SK-N-SH (cell line): ENCODE measurements at regions not wholly inside any gene's neighbourhood (a gene's known extent, or its start where the extent isn't known, plus 50 kb on each side); places are given as distances from the start of the nearest gene placed in this dataset.

ENCODE experiments used
- CTCF ChIA-PET: fragments of 300-600, 350-600 bp; formaldehyde crosslinking; extraction: SDS; loops from one replicate; lab custom pipeline; 2021; lab: Yijun Ruan, JAX
- POLR2A ChIA-PET: fragments of 350-600 bp; sonication (Branson Sonifier 250); formaldehyde crosslinking; extraction: SDS; loops from one replicate; lab custom pipeline; 2020; ENCODE audit warnings: antibody characterized with exemption, inconsistent platforms; lab: Yijun Ruan, JAX
- DNase-seq: peaks from one replicate; pipeline ENCODE4 v3.0.0; 2012
- H2AFZ ChIP-seq: fragments of 200-600 bp; sonication (generic); 2 replicates; pipeline ENCODE4 v1.8.1; 2016; ENCODE audit warnings: antibody characterized with exemption, mild to moderate bottlenecking, low read depth
- H3F3A ChIP-seq: fragments of 200-600 bp; sonication (generic); replicated peaks from 2 replicates; pipeline ENCODE3; 2016; ENCODE audit warnings: antibody characterized with exemption, mild to moderate bottlenecking; ENCODE audit not compliant: insufficient read depth
- H3K27ac ChIP-seq, 2 experiments: fragments of 200-500 bp in 1 of 2; fragments of 200-600 bp in 1 of 2; sonication (Bioruptor generic) in 1 of 2; sonication (generic), shearing (Covaris generic) in 1 of 2; 2 replicates each; pipeline versions ENCODE4 v1.5.1 to v1.6.1; 2014 to 2016; ENCODE audit warnings: low read depth in 2 of 2, inconsistent platforms in 1 of 2, low read length in 1 of 2, mild to moderate bottlenecking in 1 of 2, mixed read lengths in 1 of 2
- H3K27me3 ChIP-seq: fragments of 200-600 bp; sonication (generic), shearing (Covaris generic); 2 replicates; pipeline ENCODE4 v1.6.1; 2016; ENCODE audit warnings: mixed run types; ENCODE audit not compliant: insufficient read depth
- H3K36me3 ChIP-seq, 2 experiments: fragments of 200-500 bp in 1 of 2; fragments of 200-600 bp in 1 of 2; sonication (Bioruptor generic) in 1 of 2; sonication (generic) in 1 of 2; replicated peaks in 1 of 2; 2 replicates each; pipeline versions ENCODE3 to v1.5.1; 2014 to 2016; ENCODE audit warnings: low read length in 1 of 2, mild to moderate bottlenecking in 1 of 2; ENCODE audit not compliant: insufficient read depth in 2 of 2, control insufficient read depth in 1 of 2
- H3K4me1 ChIP-seq, 2 experiments: fragments of 200-500 bp in 1 of 2; fragments of 200-600 bp in 1 of 2; sonication (Bioruptor generic) in 1 of 2; sonication (generic), shearing (Covaris generic) in 1 of 2; 2 replicates each; pipeline versions ENCODE4 v1.5.1 to v1.6.1; 2014 to 2016; ENCODE audit warnings: low read depth in 1 of 2, low read length in 1 of 2, mixed run types in 1 of 2; ENCODE audit not compliant: insufficient read depth in 2 of 2, control insufficient read depth in 1 of 2
- H3K4me2 ChIP-seq: fragments of 200-600 bp; sonication (generic), shearing (Covaris generic); 2 replicates; pipeline ENCODE4 v1.6.1; 2017; ENCODE audit warnings: mixed run types
- H3K4me3 ChIP-seq, 2 experiments: fragments of 200-500 bp in 1 of 2; fragments of 200-600 bp in 1 of 2; sonication (Bioruptor generic) in 1 of 2; sonication (generic), shearing (Covaris generic) in 1 of 2; 2 replicates each; pipeline versions ENCODE4 v1.5.1 to v1.8.1; 2014 to 2016; ENCODE audit warnings: low read depth in 2 of 2, inconsistent platforms in 1 of 2, low read length in 1 of 2, mild to moderate bottlenecking in 1 of 2, mixed read lengths in 1 of 2, moderate library complexity in 1 of 2
- H3K79me2 ChIP-seq: fragments of 200-600 bp; sonication (generic); 2 replicates; pipeline ENCODE4 v1.8.1; 2017; ENCODE audit warnings: mild to moderate bottlenecking; ENCODE audit not compliant: insufficient read depth
- H3K9ac ChIP-seq: fragments of 200-600 bp; sonication (generic); 2 replicates; pipeline ENCODE4 v1.6.1; 2017; ENCODE audit warnings: mixed run types
- H3K9me2 ChIP-seq: fragments of 200-600 bp; sonication (generic); 2 replicates; pipeline ENCODE4 v1.6.1; 2017; ENCODE audit warnings: mixed run types
- H3K9me3 ChIP-seq: fragments of 200-600 bp; sonication (generic); 2 replicates; pipeline ENCODE4 v1.6.1; 2017; ENCODE audit warnings: mixed run types, mild to moderate bottlenecking, moderate library complexity
- H4K20me1 ChIP-seq: fragments of 200-600 bp; sonication (generic); 2 replicates; pipeline ENCODE4 v1.6.1; 2017; ENCODE audit warnings: mild to moderate bottlenecking, mixed run types; ENCODE audit not compliant: insufficient read depth
- CHD2 ChIP-seq: fragments of 150-350 bp; IDR thresholded peaks from 2 replicates; pipeline ENCODE4 v1.6.1; 2018; ENCODE audit warnings: low read length; ENCODE audit not compliant: partially characterized antibody
- EZH2phosphoT487 ChIP-seq: fragments of 200-600 bp; sonication (generic); IDR thresholded peaks from 2 replicates; pipeline ENCODE4 v1.6.1; 2017; ENCODE audit warnings: low read depth, mixed run types, mild to moderate bottlenecking, antibody characterized with exemption, moderate library complexity, borderline replicate concordance
- FOSL2 ChIP-seq: IDR thresholded peaks from 2 replicates; pipeline ENCODE4 v1.4.0; 2012; ENCODE audit warnings: low read depth, mild to moderate bottlenecking, moderate library complexity, borderline replicate concordance
- IRF3 ChIP-seq: fragments of 150-350 bp; IDR thresholded peaks from 2 replicates; pipeline ENCODE4 v1.6.1; 2016; ENCODE audit warnings: mild to moderate bottlenecking, low read depth, low read length
- MEF2A ChIP-seq: IDR thresholded peaks from 2 replicates; pipeline ENCODE4 v1.4.0; 2012; ENCODE audit warnings: low read depth, borderline replicate concordance
- MXI1 ChIP-seq: IDR thresholded peaks from 2 replicates; pipeline ENCODE4 v1.6.1; 2012; ENCODE audit warnings: mild to moderate bottlenecking, low read depth, low read length, improper control_type of control experiment
- RAD21 ChIP-seq: IDR thresholded peaks from 2 replicates; pipeline ENCODE4 v1.6.1; 2012; ENCODE audit warnings: mild to moderate bottlenecking, low read length
- RXRA ChIP-seq: IDR thresholded peaks from 2 replicates; pipeline ENCODE4 v1.4.0; 2012; ENCODE audit warnings: low read depth, mild to moderate bottlenecking, borderline replicate concordance
- SMC3 ChIP-seq: IDR thresholded peaks from 2 replicates; pipeline ENCODE4 v1.6.1; 2012; ENCODE audit warnings: low read depth, low read length, improper control_type of control experiment
- TAF1 ChIP-seq: IDR thresholded peaks from 2 replicates; pipeline ENCODE4 v1.6.1; 2012; ENCODE audit warnings: low read depth, mild to moderate bottlenecking, low read length, moderate library complexity, borderline replicate concordance
- TCF12 ChIP-seq: IDR thresholded peaks from 2 replicates; pipeline ENCODE4 v1.4.0; 2012
- USF1 ChIP-seq: IDR thresholded peaks from 2 replicates; pipeline ENCODE4 v1.4.0; 2012; ENCODE audit warnings: low read depth, borderline replicate concordance
- ZBTB33 ChIP-seq: IDR thresholded peaks from 2 replicates; pipeline ENCODE4 v1.4.0; 2012; ENCODE audit warnings: low read depth, borderline replicate concordance
- WGBS: methylation state at CpG from one replicate; pipeline ENCODE4 v1.1.6; 2017; ENCODE audit warnings: low lambda C conversion rate; 5-methylcytosine and 5-hydroxymethylcytosine counted together
- TF ChIP-seq, protein P1 (sequence below): fragments of 200-600 bp; sonication (generic); IDR thresholded peaks from 2 replicates; pipeline ENCODE4 v1.6.1; 2017; ENCODE audit warnings: antibody characterized with exemption, mild to moderate bottlenecking, moderate library complexity
- TF ChIP-seq, protein P2 (sequence below): IDR thresholded peaks from 2 replicates; pipeline ENCODE4; 2012

DNA sequence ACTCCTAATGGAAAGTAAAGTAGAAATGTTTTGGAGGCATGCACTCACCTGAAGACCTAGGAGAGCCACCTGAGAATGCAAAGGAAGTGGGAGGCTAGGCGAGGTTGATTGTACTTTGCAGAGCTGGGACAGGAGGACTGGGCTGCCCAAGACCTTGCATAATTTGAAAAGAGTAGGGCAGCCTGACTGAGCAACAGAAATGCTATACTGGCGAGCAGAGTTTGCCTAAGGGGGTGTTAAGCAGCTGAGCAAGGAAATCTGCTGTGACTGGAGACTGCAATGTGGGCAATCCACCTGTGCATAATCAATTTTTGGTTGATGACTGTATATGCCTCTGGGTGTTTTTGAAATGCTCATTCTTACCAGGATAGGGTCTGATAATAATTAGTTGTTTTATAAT is 834.1 kb downstream of the TRHDE start:
- Histone ChIP-seq H2AFZ (no peak overlapping the region), H4K20me1 (no peaks in the 10 kb centered on the region), H3K36me3 (no peaks in the 10 kb centered on the region), H3K9ac (no peak overlapping the region), H3K27ac (no peak overlapping the region), H3K4me2 (no peak overlapping the region), H3K79me2 (no peaks in the 10 kb centered on the region), H3K9me2 (no peaks in the 10 kb centered on the region), H3K4me3 (no peak overlapping the region), H3F3A (no peaks in the 10 kb centered on the region), H3K9me3 (no peaks in the 10 kb centered on the region), H3K27me3 (no peaks in the 10 kb centered on the region), H3K4me1 (no peaks in the 10 kb centered on the region; a peak in 1 of 4 replicates)
- TF ChIP-seq, protein P1, sequence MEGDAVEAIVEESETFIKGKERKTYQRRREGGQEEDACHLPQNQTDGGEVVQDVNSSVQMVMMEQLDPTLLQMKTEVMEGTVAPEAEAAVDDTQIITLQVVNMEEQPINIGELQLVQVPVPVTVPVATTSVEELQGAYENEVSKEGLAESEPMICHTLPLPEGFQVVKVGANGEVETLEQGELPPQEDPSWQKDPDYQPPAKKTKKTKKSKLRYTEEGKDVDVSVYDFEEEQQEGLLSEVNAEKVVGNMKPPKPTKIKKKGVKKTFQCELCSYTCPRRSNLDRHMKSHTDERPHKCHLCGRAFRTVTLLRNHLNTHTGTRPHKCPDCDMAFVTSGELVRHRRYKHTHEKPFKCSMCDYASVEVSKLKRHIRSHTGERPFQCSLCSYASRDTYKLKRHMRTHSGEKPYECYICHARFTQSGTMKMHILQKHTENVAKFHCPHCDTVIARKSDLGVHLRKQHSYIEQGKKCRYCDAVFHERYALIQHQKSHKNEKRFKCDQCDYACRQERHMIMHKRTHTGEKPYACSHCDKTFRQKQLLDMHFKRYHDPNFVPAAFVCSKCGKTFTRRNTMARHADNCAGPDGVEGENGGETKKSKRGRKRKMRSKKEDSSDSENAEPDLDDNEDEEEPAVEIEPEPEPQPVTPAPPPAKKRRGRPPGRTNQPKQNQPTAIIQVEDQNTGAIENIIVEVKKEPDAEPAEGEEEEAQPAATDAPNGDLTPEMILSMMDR, result no peak
- TF ChIP-seq, protein P2, sequence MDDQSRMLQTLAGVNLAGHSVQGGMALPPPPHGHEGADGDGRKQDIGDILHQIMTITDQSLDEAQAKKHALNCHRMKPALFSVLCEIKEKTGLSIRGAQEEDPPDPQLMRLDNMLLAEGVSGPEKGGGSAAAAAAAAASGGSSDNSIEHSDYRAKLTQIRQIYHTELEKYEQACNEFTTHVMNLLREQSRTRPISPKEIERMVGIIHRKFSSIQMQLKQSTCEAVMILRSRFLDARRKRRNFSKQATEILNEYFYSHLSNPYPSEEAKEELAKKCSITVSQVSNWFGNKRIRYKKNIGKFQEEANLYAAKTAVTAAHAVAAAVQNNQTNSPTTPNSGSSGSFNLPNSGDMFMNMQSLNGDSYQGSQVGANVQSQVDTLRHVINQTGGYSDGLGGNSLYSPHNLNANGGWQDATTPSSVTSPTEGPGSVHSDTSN, result no peak
- no peak for TF ChIP-seq SMC3
- TF ChIP-seq RAD21, result no peak
- no peak for TF ChIP-seq ZBTB33
- TF ChIP-seq IRF3, result no peak
- no peak for TF ChIP-seq MXI1
- DNase-seq, result no peak
- ChIA-PET CTCF (interaction anchor here (1.5 kb wide), 1 partner anchor 30 kb away, joined by 3 read pairs; no protein-coding TSS in a partner anchor), POLR2A (no interaction called here)
- 0% methylated on average over 2 of the region's 2 CpGs for WGBS

GRCh38 chr12:73106896-73107295 is 834.7 kb downstream of the TRHDE start:
- POLR2A ChIA-PET, result no interaction called here
- CTCF ChIA-PET, result interaction anchor here (1.5 kb wide), 1 partner anchor 29 kb away, joined by 3 read pairs; no protein-coding TSS in a partner anchor
- WGBS, result 0% methylated on average over 1 of the region's 1 CpG
- TF ChIP-seq EZH2phosphoT487 (no peak), TCF12 (no peak), USF1 (no peak), FOSL2 (no peak), CHD2 (no peak), RXRA (no peak), ZBTB33 (no peak), TAF1 (no peak), MEF2A (no peak), SMC3 (no peak)

More at GRCh38 chr12:73106896-73107295, 834.7 kb downstream of the TRHDE start:
- Histone ChIP-seq H3K27ac (no peak overlapping the region), H3K9me3 (no peaks in the 10 kb centered on the region), H3K4me3 (no peak overlapping the region), H3K4me2 (no peak overlapping the region), H3K9ac (no peak overlapping the region), H3K4me1 (no peaks in the 10 kb centered on the region; a peak in 1 of 4 replicates), H3F3A (no peaks in the 10 kb centered on the region), H3K27me3 (no peaks in the 10 kb centered on the region), H2AFZ (no peak overlapping the region), H3K36me3 (no peaks in the 10 kb centered on the region), H4K20me1 (no peaks in the 10 kb centered on the region), H3K9me2 (no peaks in the 10 kb centered on the region), H3K79me2 (no peaks in the 10 kb centered on the region)
- no peak for DNase-seq
